GM18861 (cell line): ENCODE measurements at regions not wholly inside any gene's neighbourhood (a gene's known extent, or its start where the extent isn't known, plus 50 kb on each side); places are given as distances from the start of the nearest gene placed in this dataset.

Experiments used
- ATAC-seq: cut with Tn5 transposase; IDR thresholded peaks from one replicate; pipeline ENCODE4 v1.9.1; 2021; ENCODE audit not compliant: unreplicated experiment

DNA sequence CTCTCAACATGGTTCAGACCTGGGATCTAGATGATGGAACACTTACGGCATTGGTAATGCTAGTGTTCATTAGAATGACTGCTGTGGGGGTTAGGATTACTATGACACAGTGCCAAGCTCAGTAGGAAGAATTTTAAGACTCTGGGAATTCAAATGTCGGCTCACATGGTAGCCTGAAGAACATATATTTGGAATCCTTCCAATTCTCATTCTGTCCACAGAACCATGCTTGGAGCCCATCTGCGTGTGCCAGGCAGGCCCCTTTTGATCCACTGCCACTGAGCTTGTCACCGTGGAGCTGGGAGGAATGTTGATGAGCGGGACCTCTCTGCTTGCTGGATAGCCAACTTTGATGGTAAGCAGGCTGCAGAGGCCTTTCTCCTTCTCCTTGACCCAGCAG is 322.0 kb upstream of the SOX11 start:
- no peak for ATAC-seq

DNA sequence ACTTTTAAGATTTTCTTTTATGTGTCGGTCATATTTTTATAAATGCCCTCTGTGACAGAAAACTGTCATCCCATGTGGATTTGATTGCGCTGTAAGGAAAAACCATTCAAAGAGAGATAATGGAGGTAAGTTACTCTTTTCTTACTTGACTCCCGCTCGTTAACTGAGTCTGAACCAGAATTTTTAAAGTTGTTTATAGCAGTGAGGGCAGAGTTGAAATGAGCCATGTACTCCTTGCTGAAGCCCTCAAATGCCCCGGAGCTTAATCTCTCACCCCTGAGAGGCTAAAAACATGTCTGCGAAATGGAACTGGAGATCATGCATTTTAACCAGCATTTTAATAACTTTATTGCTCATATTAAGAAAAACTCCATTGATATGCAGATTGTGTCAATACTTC is 320.0 kb upstream of the SOX11 start:
- no peak for ATAC-seq

DNA sequence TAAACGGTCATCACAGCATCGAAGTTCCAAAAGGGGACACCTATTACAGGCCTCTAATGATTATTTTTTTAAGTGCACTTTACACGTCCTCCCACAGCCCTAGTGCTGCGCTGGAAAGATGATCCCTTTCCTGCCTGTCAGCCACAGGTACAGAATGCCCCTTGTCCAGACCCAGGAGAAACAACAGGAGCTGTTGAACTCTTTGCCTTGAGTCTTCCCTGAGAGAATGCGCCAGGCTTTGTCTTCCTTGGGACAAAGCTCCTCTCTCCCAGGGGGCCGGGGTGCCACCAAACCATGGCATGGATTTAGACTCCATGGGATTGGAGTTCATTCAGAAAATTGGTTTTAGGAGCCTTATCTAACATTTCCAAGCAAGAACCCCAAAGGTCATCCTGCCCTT is 319.0 kb upstream of the SOX11 start:
- no peak for ATAC-seq

DNA sequence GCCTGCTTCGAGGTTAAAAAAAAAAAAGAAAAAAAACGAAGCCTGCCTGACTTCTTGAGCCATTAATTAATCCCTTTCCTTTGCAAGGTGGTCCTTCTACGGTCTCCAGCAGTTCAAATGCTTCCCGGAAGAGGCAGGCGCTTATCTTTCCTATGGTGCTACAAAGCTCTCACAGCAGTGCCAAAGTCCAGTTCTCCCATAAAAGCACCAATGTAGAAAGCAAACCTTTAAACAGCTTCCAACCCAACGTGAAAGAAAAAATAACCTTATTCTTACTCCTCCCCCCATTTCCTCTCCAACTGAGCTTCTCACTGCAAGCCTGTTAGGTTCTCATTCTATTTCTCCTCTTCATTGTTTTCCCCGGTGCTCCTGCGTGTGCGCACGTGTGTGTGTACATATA is 317.4 kb upstream of the SOX11 start:
- ATAC-seq: no peak

DNA sequence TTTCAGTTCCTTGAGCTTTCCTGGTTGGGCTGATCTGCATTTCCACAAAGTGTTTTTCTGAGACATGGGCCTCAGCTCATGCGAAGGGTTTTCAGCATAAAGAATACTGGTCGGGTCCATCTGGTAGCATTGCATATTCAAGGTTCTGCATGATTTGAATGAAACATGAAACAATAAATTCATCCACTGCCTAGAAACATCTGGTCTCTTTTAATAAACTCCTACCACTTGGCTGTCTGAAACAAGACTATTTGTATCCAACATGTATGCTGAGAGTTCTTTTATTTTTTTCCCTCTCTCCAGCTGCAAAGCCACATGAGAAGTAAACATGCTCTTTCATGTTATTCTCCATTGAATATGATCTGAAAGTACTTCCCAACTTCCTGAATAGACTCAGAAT is 314.9 kb upstream of the SOX11 start:
- ATAC-seq: no peak

DNA sequence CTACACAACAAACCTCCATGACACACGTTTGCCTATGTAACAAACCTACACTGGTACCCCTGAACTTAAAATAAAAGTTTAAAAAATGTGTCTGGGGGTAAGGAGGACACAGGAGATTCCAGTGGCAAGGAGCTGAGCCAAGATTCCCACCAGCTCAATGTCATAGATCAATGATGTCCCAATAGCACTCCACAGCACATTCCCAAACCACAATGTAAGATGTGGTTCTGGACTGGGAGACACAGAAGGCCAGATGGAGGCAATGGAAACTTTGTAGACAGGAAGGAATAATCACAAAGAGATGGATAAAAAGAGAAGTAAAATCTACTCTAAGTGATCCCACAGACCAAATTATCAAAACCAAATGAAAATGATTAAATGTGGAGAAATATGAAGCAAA is 312.4 kb upstream of the SOX11 start:
- no peak for ATAC-seq

DNA sequence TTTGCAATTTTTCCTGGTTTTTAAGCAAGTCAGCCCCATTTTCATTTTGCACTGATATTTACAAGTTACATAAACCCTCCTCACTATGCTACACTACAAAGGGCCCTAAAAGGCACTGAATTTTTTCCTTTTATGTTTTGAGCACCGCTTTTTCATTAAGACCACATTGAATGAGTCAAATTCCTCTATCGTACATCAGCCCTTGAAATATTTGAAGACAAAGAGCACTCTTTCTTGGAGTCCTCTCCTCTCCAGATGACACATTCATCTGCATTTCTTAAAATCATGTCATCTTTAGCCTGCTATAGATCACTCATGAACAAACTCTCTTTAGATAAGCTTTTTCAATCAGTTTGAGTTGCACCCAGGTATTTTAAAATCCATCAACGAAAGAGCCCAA is 306.6 kb upstream of the SOX11 start:
- ATAC-seq: no peak

DNA sequence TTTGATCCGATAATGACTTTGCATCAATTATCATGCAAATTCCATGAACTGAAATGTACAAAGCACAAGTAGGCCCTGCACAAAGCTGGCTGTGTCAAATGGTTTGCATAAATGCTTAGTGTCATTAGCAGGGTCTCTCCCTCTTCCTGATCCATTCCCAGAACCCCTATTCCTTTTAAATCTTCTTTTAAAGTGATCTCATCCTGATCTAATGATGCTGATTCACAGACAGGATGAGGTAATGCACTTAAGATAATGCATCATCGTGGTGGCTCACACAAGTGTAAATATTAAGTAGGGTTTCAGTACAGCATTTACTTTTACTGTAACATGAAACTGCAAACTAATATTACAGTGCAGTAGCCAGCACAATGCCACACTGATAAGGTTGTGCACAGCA is 304.8 kb upstream of the SOX11 start:
- ATAC-seq: no peak

DNA sequence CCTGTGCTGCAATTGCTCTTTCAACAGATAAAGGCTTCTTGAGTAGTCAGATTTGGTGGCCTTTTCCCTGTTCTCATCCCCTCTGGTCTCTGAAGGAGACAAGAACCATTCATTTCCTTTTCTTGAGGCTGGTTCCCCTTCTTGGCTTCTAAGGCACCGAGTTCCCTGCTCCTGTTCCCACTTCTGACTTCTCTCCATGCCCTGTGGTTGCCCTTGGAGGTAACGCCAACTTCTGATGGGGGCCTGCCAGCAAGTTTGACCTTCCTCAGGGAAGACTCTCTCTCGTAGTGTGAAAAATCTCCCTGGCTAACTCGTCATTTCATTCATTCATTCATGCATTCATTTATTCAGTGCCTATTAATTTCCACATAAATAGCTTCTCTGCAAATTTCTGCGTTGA is 302.4 kb upstream of the SOX11 start:
- ATAC-seq: no peak

DNA sequence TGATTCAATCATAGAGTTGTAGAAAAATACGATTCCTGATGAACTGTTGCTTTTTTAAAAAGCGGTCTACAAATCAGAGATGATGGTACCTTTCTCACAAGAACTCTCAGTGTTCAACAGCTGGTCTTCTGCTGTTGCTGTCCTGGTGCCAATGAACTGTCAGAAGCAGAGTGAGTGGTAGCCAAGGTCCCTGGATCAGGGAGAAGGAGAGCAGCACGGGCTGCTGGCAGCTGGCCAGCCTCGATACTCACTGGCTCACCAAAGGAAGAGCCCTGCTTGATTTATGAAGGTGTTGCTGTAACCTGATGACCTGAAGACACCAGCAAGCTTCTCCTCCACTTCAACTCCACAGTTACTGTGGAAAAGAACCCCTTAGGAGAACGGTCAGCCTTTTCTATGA is 300.8 kb upstream of the SOX11 start:
- no peak for ATAC-seq

DNA sequence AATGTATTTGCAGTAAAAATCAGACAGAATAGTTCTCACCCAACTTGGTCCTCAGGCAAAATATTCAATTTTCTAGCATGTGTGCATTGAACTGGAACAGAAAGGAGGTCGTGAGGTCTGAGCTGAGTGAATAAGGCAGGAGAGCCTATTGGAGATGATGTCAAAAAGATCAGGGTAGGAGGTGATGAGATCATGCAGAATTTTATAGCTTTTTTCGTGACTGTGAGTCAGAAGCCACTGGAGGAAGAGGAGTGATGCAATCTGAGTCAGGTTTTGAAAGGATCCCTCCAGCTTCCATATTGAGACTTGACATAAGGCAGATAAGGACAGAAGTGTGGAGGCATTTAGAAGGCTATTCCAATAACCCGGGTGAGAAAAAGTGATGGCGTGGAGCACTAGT is 299.5 kb upstream of the SOX11 start:
- no peak for ATAC-seq

DNA sequence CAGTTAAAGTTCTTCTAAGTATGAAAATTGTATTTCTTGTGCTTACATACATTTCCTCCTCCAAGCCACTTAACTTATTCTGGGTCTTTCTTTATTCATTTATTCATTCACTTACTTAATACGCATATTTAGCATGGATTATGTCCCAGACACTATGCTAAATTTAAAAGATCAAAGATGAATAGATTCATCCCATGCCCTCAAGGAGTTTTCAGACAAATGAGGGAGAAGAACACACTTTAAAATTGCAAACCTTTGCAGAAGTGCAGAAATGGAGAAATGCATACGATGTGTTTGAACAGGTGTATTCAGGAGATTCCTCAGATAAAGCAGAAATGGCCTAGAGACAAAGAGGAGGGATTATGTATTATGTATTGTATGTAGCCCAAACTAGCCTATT is 298.7 kb upstream of the SOX11 start:
- ATAC-seq: no peak

DNA sequence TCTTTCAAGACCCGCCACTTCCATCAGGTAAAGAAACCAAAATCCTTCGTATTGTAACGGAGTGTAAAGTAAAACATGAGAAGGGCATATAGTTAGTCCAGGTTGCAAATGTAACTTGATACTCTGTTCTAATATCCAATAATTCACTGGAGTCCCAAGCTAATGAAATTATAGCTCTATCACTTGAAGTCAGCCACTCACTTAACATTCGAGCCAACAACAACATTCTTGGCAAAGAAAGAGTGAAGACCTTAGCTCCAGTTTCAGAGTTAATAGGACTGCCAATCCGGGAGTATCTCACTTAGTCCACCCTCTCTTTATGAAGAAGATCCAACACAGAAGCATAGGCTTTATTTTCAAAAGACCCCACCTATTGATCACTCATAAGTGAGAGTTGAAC is 298.0 kb upstream of the SOX11 start:
- ATAC-seq: no peak

DNA sequence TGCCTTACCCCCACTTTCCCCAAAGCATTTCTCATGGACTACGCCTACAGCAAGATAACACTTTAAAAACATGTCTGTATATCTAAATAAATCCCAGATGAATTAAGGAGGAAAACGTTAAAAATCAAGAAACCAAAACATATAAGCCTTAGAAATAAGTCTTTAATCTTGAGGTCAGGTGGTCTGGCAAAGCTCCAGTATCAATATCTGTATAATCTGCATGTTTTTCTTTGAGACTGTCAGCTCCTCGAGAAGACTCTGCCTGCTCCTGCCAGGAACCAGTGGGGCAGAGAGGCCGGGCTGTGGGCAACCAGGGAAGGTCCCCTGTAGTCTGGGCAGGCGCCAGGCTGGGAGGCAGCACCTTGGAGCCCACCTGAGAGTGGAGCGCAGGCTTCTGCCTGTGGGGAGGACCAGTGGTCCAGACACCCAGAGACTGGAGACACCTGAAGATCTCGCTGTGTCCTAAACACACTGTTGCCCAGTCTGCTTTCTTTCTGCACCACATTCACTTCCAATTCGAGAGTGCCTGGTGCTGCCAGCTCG is 291.0 kb upstream of the SOX11 start:
- ATAC-seq: no peak

DNA sequence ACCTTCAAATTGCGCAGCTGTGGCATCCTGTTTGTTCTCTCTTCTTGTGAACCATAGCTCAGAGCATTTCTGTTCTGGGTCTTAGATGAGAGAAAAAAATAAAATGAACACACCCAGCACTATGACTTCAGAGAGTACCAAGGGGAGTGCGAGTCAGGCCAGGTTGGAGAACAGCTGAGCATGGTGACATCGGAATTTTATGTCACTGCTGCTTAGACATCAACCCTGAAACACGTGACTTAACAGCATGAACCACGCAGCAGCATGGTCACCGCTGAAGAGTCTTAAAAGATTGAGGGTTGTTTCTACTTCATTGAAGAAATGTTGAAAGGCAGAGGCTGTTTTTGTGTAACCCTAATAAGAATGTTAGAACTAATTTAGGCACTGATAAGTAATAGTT is 288.8 kb upstream of the SOX11 start:
- ATAC-seq: no peak

DNA sequence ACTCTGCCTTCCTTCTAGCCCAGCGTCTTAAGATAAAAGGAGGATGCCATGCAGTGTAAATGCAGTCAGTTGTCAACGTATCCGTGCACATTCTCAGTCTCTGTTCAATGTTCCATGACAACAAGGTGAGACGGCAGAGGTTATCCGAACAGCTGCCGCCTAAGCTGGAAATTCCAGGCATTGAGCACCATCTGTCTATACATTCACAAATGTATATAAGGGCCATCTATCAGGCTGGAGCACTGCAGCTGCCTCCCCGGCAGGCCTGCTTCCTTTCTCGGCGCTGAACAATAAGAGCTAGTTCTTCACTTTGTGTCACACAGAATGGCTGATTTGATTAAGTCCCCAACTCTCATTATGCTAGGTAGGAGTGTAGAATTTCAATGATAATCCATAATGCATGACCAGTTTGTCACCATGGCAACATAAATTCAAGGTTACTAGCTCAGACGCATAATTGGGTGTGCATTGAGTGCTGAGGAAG is 282.2 kb upstream of the SOX11 start:
- ATAC-seq: no peak

DNA sequence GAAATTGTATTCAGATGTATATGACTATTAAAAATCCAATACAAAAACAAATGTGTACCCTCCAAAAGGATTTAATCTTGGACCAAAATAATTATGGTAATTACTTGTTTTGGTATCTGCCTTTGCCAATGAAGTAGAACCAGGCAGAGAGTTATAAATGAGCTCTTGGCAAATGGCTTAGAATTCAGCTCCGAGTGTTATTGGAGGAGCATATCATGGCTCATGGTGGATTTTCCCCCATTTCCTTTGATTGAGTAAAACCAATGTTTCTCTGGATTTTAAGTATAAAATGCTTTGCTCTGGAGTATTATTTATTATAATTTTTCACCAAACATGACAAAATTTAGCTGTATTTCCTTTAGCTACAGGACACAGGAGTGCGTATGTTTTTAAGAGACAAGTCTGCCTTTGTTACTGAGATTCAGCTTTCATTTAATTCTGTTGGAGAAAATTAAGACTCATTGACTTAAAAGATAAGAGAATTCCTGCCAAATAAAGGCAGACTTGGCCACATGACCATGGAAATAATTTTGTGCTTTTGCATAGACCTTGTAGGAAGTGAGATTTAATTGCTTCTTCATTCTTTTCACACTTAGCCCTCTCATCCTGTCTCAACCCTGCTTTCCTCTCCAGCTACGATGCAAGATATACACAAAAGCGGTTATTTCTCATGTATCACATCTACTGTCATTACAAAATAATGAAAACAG is 281.0 kb upstream of the SOX11 start:
- no peak for ATAC-seq

DNA sequence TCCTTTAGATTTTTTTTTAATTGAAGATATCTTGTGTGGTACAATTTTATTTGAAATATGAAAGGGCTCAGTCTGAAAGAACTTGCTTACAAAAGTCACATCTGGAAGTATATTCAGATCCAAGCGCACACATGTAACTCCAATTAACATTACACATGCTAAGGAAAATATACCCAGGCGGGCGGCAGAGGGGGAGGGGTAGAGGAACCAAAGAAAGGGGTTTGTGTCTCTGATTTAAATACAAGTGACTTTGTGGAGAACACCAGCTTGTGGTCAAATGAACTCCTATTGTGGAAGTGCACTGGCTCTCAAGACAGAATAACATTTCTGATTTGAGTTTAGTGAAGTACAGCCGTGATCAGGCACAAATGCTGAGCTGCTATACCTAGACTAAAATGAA is 280.2 kb upstream of the SOX11 start:
- ATAC-seq: no peak

DNA sequence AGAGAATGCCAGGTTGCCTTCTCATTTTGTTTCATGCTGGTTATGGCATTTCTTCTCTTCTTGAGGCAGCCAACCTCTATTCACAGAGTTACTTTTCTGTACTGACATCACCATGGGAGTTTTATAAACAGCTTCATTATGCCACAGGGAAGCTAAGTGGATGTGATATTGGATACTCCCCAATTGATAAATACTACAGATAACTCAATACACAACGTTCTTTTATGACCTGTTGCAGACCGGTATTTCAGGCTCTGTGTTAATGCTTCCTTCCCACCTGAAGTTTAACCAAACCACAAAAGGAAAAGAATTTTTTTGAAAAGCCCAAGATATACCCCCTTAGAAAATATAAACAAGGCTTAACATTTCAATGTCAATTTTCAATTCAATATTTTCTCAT is 258.3 kb upstream of the SOX11 start:
- ATAC-seq: no peak

DNA sequence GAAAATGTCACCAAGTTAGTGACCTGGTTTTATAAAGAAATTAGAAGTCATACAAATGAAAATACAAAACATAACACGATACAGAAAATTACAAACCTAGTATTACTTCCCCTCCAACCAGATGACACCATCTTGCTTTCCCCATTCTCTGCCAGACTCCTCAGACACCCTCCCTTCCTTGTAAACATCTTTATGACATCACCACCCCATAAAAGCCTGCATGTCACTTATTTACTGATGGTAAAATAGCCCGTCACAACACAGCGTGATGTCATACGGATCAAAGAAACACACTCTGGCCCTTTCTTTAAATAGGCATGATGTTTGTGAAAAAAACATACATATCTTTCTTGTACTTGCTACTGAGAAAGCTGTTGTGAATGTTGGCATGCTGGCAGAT is 254.8 kb upstream of the SOX11 start:
- ATAC-seq: no peak

DNA sequence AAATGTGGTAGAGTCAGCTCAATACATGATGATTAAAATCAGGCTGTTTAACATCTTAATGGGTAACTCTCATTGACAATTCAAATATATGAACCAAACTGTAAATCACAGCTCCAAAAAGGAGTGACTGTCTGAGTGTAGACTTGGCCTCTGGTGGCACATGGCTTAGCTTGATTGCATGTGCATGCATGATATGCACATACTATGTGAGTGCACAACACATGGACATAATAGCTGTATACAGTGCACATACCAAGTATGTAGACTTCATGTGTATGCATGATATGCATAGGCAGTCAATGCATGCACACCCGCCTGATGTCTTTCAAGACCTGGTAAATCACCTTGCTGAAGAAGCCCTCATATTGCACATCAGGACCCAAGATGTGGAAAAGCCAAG is 252.0 kb upstream of the SOX11 start:
- ATAC-seq: no peak

DNA sequence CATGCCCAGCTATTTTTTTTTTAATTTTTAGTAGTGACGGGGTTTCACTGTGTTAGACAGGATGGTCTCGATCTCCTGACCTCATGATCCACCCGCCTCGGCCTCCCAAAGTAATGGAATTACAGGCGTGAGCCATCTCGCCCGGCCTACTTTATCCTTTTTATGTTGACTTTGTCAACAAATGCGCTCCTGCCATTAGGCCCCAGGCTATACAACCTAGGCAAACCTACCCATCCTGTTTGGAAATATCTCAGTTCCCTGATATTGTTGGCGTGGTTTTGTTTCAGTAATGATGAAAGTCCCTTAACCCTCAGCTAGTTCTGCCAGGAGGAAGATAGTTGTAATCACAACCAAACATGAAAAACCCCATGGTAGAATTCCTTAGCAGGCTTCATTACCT is 249.4 kb upstream of the SOX11 start:
- no peak for ATAC-seq

DNA sequence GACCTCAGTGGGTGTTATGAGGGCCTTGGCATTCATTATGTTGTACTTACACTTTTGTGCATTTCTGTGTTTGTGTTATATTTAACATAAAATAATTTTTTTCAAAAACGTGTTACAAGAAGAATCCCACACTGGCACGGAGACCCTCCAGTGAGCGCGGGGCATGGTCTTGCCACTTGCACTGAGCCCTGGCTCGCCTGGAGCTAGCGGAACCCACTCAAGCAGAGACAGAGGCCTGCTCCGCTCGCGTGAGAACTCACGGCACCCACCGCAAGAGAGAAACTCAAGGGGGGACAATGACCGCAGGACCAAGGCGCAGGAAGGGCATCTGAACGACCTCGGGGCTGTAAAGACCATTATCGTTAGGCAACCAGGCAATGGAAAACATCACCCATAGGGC is 248.0 kb upstream of the SOX11 start:
- ATAC-seq: no peak
